ENCODE measurements at regions not wholly inside any gene's neighbourhood (a gene's known extent, or its start where the extent isn't known, plus 50 kb on each side); places are given as distances from the start of the nearest gene placed in this dataset.

DNA sequence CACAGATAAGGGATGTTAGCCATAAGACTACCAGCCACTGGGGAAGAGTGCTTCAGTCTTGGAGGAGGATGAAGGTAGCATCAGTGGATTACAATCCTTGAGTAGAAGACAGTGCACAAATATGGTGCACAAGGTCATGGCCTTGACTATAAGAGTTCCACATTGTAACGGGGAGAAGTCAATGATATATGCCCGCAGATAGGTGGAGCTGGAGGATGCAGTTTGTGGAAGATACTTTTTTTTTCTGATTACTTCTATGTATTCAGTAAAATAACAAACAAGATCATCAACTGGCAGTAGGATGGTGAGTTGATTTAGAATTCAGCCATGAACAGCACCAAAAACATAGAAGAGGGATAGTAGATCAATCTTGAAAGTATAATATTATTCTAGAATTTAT is 926.8 kb upstream of the MIR17HG start:
- Histone ChIP-seq H3K4me3 (no peak overlapping the region), H3K27me3 (no peaks in the 10 kb centered on the region), H3K4me1 (ENCODE audit: insufficient read depth) (no peaks in the 10 kb centered on the region), H3K27ac (no peak overlapping the region), H3K36me3 (no peaks in the 10 kb centered on the region), H3K9me3 (no peaks in the 10 kb centered on the region)
- intact Hi-C loops (cut with DNase I), result no loop called here
- WGBS, 3 donors, result 77 to 85% (median 83%) methylated on average over 2 of the region's 2 CpGs
- DNase-seq, result no peak
- no peak for TF ChIP-seq POLR2A (IDR thresholded peaks at IDR 0.05)
- TF ChIP-seq CTCF (IDR thresholded peaks at IDR 0.05), result no peak
- no peak for TF ChIP-seq EP300 (IDR thresholded peaks at IDR 0.05)

DNA sequence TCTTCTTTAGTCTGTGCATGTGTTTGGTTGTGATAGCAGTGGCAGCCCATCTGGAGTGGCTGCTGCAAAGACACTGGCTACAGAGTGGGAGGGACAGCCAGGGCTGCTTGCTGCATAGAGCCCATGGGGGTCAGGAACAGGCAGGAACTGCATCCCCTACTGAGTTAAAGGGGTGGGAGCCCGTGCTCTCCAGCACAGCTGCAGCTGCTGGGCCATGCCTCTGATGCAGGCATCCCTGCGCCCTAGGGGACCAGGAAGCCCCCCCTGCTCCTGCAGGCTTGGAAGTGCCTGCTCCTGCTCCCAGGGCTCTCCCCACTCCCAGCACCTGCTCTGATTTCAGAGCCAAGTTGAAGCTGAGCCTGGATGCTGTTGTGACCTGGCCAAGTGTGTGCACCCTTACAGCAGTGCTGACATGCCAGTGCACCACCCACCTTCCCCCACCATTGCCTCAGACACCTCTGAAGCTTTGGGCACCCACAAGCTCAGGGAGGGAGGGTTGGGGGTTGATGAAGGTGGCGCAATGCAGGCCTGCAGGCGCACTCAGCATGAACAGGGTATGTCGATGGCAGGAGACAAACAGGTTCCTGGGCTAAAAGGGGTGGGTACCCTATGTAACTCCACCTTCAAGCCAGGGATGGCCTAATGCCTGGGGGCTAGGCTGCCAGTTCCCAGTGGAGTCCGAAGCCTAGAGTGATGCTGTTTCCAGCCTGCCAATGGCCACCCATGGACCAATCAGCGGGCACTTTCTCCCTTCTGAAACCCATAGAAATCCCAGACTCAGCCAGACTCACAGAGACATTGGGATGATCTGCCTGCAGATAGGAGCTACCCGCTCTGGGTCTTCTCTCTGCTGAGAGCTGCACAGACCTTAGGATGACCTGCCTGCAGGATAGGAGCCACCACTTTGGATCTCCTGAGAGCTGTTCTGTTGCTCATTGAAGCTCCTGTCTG is 919.9 kb upstream of the MIR17HG start:
- intact Hi-C loops (cut with DNase I), result no loop called here
- Histone ChIP-seq H3K27me3 (no peaks in the 10 kb centered on the region), H3K4me3 (no peak overlapping the region), H3K27ac (no peak overlapping the region), H3K36me3 (no peaks in the 10 kb centered on the region), H3K9me3 (no peaks in the 10 kb centered on the region), H3K4me1 (ENCODE audit: insufficient read depth) (peaks cover 1% of the 10 kb centered on the region)
- TF ChIP-seq EP300 (IDR thresholded peaks at IDR 0.05), result no peak
- no peak for TF ChIP-seq POLR2A (IDR thresholded peaks at IDR 0.05)
- no peak for TF ChIP-seq CTCF (IDR thresholded peaks at IDR 0.05)
- DNase-seq, result no peak
- 52 to 57% (median 54%) methylated on average over 8 of the region's 8 CpGs for WGBS, 3 donors

DNA sequence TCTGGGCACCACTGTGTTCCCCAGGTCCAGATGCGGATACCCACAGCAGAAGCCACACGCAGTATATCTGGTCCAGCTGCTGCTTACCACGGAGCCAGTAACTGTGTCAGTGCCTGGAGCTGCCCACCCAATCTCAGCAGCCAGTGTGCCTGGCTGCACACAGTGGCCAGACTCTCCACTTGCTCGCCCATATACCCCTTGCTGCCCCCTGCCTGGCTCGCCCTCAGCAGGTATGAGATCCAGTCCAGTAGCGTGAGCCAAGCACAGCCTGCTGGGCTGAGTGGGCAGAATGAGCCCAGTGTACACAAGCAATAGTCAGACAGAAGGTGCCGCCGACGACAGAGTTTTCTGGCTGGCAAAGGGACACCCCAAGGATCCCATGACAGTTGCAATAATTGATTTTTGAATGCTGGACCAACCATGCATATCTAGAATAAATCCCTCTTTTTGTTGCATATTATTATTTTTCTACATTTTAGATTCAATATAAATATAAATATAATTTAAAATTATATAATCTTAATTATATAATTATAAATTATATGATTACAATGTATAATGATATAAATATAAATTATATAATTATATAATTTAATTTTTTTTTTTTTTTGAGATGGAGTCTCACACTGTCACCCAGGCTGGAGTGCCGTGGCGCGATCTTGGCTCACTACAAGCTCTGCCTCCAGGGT is 918.8 kb upstream of the MIR17HG start:
- no peaks in the 10 kb centered on the region for H3K36me3 ChIP-seq
- intact Hi-C loops (cut with DNase I), result no loop called here
- no peaks in the 10 kb centered on the region for H3K9me3 ChIP-seq
- H3K4me1 ChIP-seq (ENCODE audit: insufficient read depth), result peaks cover 1% of the 10 kb centered on the region
- 85 to 88% (median 86%) methylated on average over 11 to 12 of the region's 12 CpGs for WGBS, 3 donors
- no peak overlapping the region for H3K27ac ChIP-seq
- no peak for TF ChIP-seq CTCF (IDR thresholded peaks at IDR 0.05)
- no peak for TF ChIP-seq POLR2A (IDR thresholded peaks at IDR 0.05)
- no peak for TF ChIP-seq EP300 (IDR thresholded peaks at IDR 0.05)
- no peak for DNase-seq
- H3K4me3 ChIP-seq, result no peak overlapping the region
- no peaks in the 10 kb centered on the region for H3K27me3 ChIP-seq

DNA sequence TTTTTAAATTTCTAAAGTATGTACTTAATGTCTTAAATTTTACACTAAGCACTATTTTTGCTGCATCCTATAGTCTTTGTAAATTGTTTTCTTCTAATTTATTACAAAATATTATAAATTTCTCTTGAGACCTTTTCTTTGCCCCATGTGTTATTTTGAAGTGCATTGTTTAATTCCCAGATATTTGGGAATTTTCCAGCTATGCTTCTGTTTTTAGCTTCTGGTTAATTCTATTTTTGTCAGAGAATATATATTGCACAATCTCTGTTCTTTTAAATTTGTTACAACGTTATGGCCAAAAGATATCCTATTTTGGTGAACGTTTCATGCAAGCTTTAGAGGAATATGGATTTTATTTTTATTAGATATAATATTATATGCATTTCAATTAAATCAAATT is 917.4 kb upstream of the MIR17HG start:
- 29 to 39% (median 30%) methylated on average over 2 of the region's 2 CpGs for WGBS, 3 donors
- H3K36me3 ChIP-seq, result no peaks in the 10 kb centered on the region
- H3K4me1 ChIP-seq (ENCODE audit: insufficient read depth), result peaks cover 1% of the 10 kb centered on the region
- no peaks in the 10 kb centered on the region for H3K27me3 ChIP-seq
- H3K4me3 ChIP-seq, result no peak overlapping the region
- no peak for DNase-seq
- TF ChIP-seq CTCF (IDR thresholded peaks at IDR 0.05) (no peak), EP300 (IDR thresholded peaks at IDR 0.05) (no peak), POLR2A (IDR thresholded peaks at IDR 0.05) (no peak)
- H3K9me3 ChIP-seq, result no peaks in the 10 kb centered on the region
- intact Hi-C loops (cut with DNase I), result no loop called here
- H3K27ac ChIP-seq, result no peak overlapping the region

Measured in ovary (tissue), 7 donors.